Astrocyte (in vitro differentiated cells and primary cell): ENCODE measurements at regions not wholly inside any gene's neighbourhood (a gene's known extent, or its start where the extent isn't known, plus 50 kb on each side); places are given as distances from the start of the nearest gene placed in this dataset.

Source experiments
- CTCF ChIP-seq: IDR thresholded peaks from 2 replicates; pipeline ENCODE4 v1.5.1; 2011; ENCODE audit warnings: low read depth, mild to moderate bottlenecking, inconsistent platforms, low read length, moderate library complexity; ENCODE audit not compliant: insufficient read depth
- EZH2 ChIP-seq: IDR thresholded peaks from 2 replicates; pipeline ENCODE4 v1.6.1; 2012; ENCODE audit warnings: mild to moderate bottlenecking, low read length, inconsistent platforms; ENCODE audit not compliant: insufficient read depth

GRCh38 chr15:57796146-57796545 is 89.6 kb downstream of the POLR2M start:
- TF ChIP-seq EZH2 (no peak), CTCF (no peak)
